ENCODE measurements at regions not wholly inside any gene's neighbourhood (a gene's known extent, or its start where the extent isn't known, plus 50 kb on each side); places are given as distances from the start of the nearest gene placed in this dataset.
"Not testable (repeated sequence)": the region's sequence is repeated elsewhere in the genome, so short reads cannot be mapped to it uniquely, and the experiment has no call there.

GRCh38 chr6:1230689-1231605 is 81.0 kb upstream of the FOXQ1 start:
- no peak for DNase-seq (ENCODE audit: low read depth)

DNA sequence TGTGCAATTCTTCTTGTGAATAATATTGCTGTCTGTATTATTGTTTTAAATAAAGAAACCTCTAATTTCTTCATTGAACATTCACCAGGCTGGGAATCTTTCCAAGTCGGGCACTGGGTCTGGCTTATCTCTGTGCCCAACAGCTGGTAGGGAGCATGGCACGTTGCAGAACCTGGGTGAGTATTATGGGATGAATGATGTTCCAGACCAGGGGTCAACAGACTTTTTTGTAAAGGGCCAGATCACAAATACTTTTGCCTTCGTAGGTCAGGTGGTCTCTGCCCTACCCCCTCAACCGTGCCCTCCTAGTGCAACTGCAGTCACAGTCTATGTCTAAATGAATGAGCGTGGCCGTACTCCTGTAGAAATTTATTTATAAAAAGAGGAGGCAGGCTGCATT is 81.6 kb upstream of the FOXQ1 start:
- no peak for DNase-seq (ENCODE audit: low read depth)

GRCh38 chr6:1229808-1230207 is 82.1 kb upstream of the FOXQ1 start:
- DNase-seq (ENCODE audit: low read depth), result no peak

GRCh38 chr6:1229301-1229700 is 82.6 kb upstream of the FOXQ1 start:
- no peak for DNase-seq (ENCODE audit: low read depth)

- DNase-seq (ENCODE audit: low read depth), result no peak
These were observed 83.1 kb upstream of the FOXQ1 start for GRCh38 chr6:1228754-1229191.

DNA sequence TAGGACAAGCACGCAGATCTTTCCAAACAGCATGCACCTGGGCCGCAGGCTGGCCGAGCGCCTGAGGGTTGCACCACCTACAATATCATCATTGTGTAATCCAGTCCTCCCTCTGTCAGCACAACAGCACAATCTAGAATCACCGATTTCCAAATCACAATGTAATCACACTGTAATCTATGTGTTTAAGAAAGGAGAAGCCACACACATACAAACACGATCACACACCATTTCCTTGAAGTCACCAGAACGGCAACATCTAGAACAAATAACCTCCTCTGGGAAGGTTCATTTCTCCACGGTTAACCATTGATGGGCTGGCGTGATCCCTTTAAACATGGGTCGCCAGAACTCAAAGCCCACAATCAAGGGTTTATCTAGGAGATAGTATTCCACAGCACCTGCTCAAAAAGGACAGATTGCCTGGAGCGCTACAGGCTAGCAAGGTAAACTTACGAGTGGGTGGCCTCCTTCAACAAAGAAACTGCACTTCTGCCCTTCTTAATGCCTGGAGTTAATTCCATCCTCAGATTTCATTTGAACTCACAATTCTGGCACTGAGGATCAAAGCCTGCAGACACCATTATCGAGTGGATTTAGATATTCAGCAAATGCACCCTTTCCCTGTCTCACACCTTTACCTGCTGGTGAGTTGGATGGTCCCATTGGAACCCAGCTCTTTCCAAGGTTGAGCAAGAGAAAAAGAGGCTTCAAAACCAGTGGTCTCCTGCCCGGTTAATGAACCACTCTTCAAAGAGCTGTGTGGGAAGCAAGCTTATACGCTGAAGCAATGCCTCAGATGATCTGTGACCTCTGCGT is 83.8 kb upstream of the FOXQ1 start:
- DNase-seq (ENCODE audit: low read depth), result no peak

- no peak for DNase-seq (ENCODE audit: low read depth)
These were observed 84.3 kb upstream of the FOXQ1 start for GRCh38 chr6:1227600-1227934.

GRCh38 chr6:1226277-1227099 is 85.4 kb upstream of the FOXQ1 start:
- no peak for DNase-seq (ENCODE audit: low read depth)

DNA sequence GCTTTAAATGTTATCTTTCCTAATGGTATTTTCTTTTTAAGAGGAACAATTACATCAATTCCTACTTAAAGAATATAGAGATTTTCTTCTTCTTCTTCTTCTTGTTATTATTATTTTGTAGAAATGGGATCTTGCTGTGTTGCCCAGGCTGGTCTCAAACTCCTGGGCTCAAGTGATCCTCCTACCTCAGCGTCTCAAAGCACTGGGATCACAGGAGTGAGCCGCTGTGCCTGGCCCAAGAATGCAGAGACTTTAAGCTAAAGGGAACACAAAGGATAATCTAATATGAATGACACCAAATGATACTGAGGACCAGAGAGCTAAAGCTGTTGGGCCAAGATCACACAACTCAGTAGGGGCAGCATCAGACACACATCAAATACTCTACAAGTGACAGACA is 87.4 kb upstream of the FOXQ1 start:
- DNase-seq (ENCODE audit: low read depth), result no peak

GRCh38 chr6:1222728-1223595 is 88.9 kb upstream of the FOXQ1 start:
- no peak for DNase-seq (ENCODE audit: low read depth)

GRCh38 chr6:1217396-1217795 is 94.5 kb upstream of the FOXQ1 start:
- no peak for DNase-seq (ENCODE audit: low read depth)

- DNase-seq (ENCODE audit: low read depth), result no peak
These were observed 95.4 kb upstream of the FOXQ1 start for GRCh38 chr6:1216488-1216974.

DNA sequence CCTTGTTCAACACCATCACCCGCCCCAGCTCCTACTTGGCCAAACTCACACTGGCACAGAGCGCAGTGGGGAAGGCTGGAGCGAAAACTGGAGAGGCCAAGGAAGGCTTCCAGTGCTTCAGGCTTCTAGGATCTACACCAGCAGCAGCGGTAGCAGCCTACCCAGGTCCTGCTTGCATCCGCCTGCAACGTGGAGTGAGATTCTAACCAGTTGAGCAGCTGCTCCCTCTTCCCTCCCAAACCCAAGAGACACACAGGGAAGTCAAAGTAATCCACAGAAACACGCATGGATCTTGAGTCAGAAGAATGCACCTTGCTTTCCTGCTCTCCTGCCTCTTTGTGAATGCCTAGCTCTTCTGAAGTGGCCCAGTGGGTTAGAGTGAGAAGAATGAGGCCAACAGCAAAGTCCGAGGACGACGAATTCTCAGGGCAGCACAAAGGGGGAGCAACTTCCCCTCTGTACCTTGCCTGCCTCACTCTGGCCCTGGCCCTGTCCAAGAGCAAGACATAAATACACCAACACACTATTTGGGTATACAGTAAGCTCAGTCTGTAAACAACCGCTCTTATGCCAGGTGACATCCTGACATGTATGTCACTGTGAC is 95.9 kb upstream of the FOXQ1 start:
- DNase-seq (ENCODE audit: low read depth), result no peak

DNA sequence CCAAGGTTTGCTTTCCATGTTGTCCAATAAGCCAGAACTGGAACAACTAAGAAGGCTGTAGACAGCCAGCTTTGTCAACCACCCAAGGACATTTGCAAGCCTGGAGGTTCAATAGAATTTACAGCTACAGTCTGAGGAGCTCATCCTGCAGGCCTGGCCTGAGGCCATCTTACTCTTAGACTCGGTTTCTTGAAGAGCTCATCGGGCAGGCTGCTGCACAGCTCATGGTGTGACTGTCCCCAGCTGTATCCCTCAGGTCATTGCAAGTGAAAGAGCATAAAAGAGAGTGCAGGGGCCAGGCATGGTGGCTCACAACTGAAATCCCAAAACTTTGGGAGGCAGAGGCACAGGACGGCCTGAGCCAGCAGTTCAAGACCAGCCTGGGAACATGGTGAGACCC is 96.9 kb upstream of the FOXQ1 start:
- DNase-seq (ENCODE audit: low read depth), result no peak

DNA sequence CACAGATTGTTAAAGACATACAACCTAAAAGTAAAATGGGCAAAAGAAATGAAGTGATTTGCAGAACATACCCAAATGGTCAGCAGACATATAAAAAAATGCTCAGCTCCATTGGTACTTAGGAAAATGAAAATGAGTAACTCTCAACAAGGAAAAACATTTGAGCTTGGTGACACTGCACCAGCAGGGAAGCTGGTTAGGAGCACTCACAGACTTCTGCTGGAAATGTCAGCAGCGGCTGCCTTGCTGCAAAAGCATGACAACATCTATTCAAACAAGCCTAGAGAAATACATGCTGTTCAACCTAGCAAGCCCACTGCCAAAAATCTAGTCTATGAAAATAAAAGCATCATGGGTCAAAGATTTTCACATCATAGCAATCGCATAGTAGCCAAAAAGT is 99.0 kb upstream of the FOXQ1 start:
- DNase-seq (ENCODE audit: low read depth), result no peak

GRCh38 chr6:1212138-1212537 is 99.8 kb upstream of the FOXQ1 start:
- DNase-seq (ENCODE audit: low read depth), result not testable (repeated sequence)

GRCh38 chr6:1210631-1211030 is 101.3 kb upstream of the FOXQ1 start:
- not testable (repeated sequence) for DNase-seq (ENCODE audit: low read depth)

DNA sequence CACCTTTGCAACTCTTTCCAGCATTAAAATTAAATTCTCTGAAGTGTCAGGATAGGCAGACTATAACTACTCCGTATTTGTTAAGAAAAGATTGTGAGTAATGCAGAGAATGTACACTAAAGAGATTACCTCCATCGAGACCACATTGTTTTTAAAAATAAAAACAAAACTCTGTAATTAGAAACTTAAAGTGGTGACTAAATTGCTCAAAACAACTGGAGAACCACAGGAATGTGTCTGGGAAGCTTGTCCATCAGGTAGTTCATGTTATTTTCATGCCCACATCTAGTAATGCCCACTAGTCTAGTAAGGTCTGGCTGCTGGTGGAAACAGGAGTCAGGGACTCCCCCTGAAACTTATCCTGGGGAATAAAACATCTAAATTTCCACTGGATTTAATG is 103.0 kb upstream of the FOXQ1 start:
- peak; percentile 4 for DNase-seq (ENCODE audit: low read depth)

DNA sequence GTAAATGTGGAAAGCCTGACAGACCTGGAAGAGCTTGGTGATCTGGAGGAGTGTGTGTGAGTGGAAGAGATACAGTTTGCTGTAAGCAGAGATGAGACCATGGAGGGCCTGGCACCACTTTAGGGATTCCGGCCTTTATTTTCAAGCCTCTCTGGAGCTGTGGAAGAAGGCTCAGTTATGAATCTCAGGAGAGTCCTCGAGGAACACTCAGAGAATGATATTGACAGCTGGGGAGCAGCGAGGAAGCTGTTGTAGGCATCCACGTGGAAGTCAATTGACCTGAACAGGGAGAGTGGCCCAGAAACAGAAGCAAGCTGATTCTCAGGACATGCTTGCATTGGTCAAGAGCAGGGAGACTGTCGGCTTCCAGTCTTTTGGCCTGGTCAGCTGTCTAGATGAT is 108.4 kb upstream of the FOXQ1 start:
- DNase-seq (ENCODE audit: low read depth), result no peak

GRCh38 chr6:1202201-1202600 is 109.7 kb upstream of the FOXQ1 start:
- no peak for DNase-seq (ENCODE audit: low read depth)

Measured in HS-5 (cell line).